ENCODE measurements at regions not wholly inside any gene's neighbourhood (a gene's known extent, or its start where the extent isn't known, plus 50 kb on each side); places are given as distances from the start of the nearest gene placed in this dataset.

GRCh38 chr6:99114769-99115406 is 167.1 kb upstream of the FBXL4 start:
- DNase-seq (ENCODE audit: low spot score), result no peak
- CTCF ChIA-PET, result no interaction called here
- H3K27ac ChIP-seq, result no peak overlapping the region
- POLR2A ChIA-PET (ENCODE audit: low non-redundant PET), result no interaction called here
- TF ChIP-seq CTCF (conservative IDR thresholded peaks at IDR 0.05; ENCODE audit: low read depth), result no peak

- no peak overlapping the region for H3K27ac ChIP-seq
- DNase-seq (ENCODE audit: low spot score), result no peak
- ChIA-PET POLR2A (ENCODE audit: low non-redundant PET) (no interaction called here), CTCF (interaction anchor here (0.6 to 1.1 kb wide), 3 partner anchors 8 to 1177 kb away, joined by 3 to 6 read pairs (median 5); no protein-coding TSS in a partner anchor)
- no peak for TF ChIP-seq CTCF (conservative IDR thresholded peaks at IDR 0.05; ENCODE audit: low read depth)
These were observed 163.8 kb upstream of the FBXL4 start for GRCh38 chr6:99111590-99111989.

GRCh38 chr6:99110029-99110428 is 162.3 kb upstream of the FBXL4 start:
- TF ChIP-seq CTCF (conservative IDR thresholded peaks at IDR 0.05; ENCODE audit: low read depth), result no peak
- DNase-seq (ENCODE audit: low spot score), result no peak
- POLR2A ChIA-PET (ENCODE audit: low non-redundant PET), result no interaction called here
- CTCF ChIA-PET, result no interaction called here
- no peak overlapping the region for H3K27ac ChIP-seq

GRCh38 chr6:99104218-99104617 is 156.5 kb upstream of the FBXL4 start:
- CTCF ChIA-PET, result no interaction called here
- DNase-seq (ENCODE audit: low spot score), result no peak
- POLR2A ChIA-PET (ENCODE audit: low non-redundant PET), result no interaction called here
- TF ChIP-seq CTCF (conservative IDR thresholded peaks at IDR 0.05; ENCODE audit: low read depth), result no peak
- H3K27ac ChIP-seq, result no peak overlapping the region

- DNase-seq (ENCODE audit: low spot score), result no peak
- no peak overlapping the region for H3K27ac ChIP-seq
- ChIA-PET CTCF (no interaction called here), POLR2A (ENCODE audit: low non-redundant PET) (no interaction called here)
- no peak for TF ChIP-seq CTCF (conservative IDR thresholded peaks at IDR 0.05; ENCODE audit: low read depth)
These were observed 151.5 kb upstream of the FBXL4 start for GRCh38 chr6:99099243-99099642.

GRCh38 chr6:99096170-99096569 is 148.4 kb upstream of the FBXL4 start:
- H3K27ac ChIP-seq, result no peak overlapping the region
- CTCF ChIA-PET, result no interaction called here
- no peak for TF ChIP-seq CTCF (conservative IDR thresholded peaks at IDR 0.05; ENCODE audit: low read depth)
- no peak for DNase-seq (ENCODE audit: low spot score)
- POLR2A ChIA-PET (ENCODE audit: low non-redundant PET), result no interaction called here
